GM12874 (cell line): ENCODE measurements at regions not wholly inside any gene's neighbourhood (a gene's known extent, or its start where the extent isn't known, plus 50 kb on each side); places are given as distances from the start of the nearest gene placed in this dataset.

ENCODE experiments used
- CTCF ChIP-seq: IDR thresholded peaks from 2 replicates; pipeline ENCODE4 v1.5.1; 2011; ENCODE audit warnings: low read depth, mild to moderate bottlenecking, control low read depth, low read length, moderate library complexity; ENCODE audit not compliant: insufficient read depth

GRCh38 chr1:191578281-191578680, 580.0 kb upstream of the RGS18 start:
- TF ChIP-seq CTCF, result no peak

GRCh38 chr1:191579019-191579418, 579.2 kb upstream of the RGS18 start:
- no peak for TF ChIP-seq CTCF

- no peak for TF ChIP-seq CTCF
Measured at GRCh38 chr1:191582169-191582568, 576.1 kb upstream of the RGS18 start.

- TF ChIP-seq CTCF, result no peak
Measured at GRCh38 chr1:191585095-191585494, 573.2 kb upstream of the RGS18 start.

GRCh38 chr1:191588905-191589304, 569.4 kb upstream of the RGS18 start:
- no peak for TF ChIP-seq CTCF

GRCh38 chr1:191589536-191589935, 568.7 kb upstream of the RGS18 start:
- TF ChIP-seq CTCF, result no peak

GRCh38 chr1:191590578-191590977, 567.7 kb upstream of the RGS18 start:
- TF ChIP-seq CTCF, result no peak

GRCh38 chr1:191592039-191592438, 566.2 kb upstream of the RGS18 start:
- TF ChIP-seq CTCF, result no peak
